OCI-LY1 (cell line): ENCODE measurements at regions not wholly inside any gene's neighbourhood (a gene's known extent, or its start where the extent isn't known, plus 50 kb on each side); places are given as distances from the start of the nearest gene placed in this dataset.

Source experiments
- H2AFZ ChIP-seq: fragments of 200-600 bp; sonication (generic), shearing (Covaris generic); 2 replicates; pipeline ENCODE4 v1.6.0; 2014; ENCODE audit warnings: antibody characterized with exemption, mild to moderate bottlenecking, low read length
- H3F3A ChIP-seq: fragments of 200-600 bp; sonication (generic), shearing (Covaris generic); 2 replicates; pipeline ENCODE4 v1.6.0; 2014; ENCODE audit warnings: mild to moderate bottlenecking, antibody characterized with exemption, low read length, moderate library complexity; ENCODE audit not compliant: insufficient read depth
- H3K27ac ChIP-seq: fragments of 200-600 bp; sonication (generic); 2 replicates; pipeline ENCODE4 v1.5.1; 2014; ENCODE audit warnings: low read length, mixed run types, mild to moderate bottlenecking, low read depth; ENCODE audit not compliant: poor library complexity, severe bottlenecking
- H3K27me3 ChIP-seq: fragments of 200-600 bp; sonication (generic); 2 replicates; pipeline ENCODE4 v1.6.0; 2014; ENCODE audit warnings: antibody characterized with exemption, mild to moderate bottlenecking, low read length, moderate library complexity; ENCODE audit not compliant: insufficient read depth
- H3K36me3 ChIP-seq: fragments of 200-600 bp; sonication (generic); 2 replicates; pipeline ENCODE4 v1.6.1; 2014; ENCODE audit warnings: mild to moderate bottlenecking, antibody characterized with exemption, low read length, moderate library complexity, mixed read lengths; ENCODE audit not compliant: insufficient read depth
- H3K4me1 ChIP-seq: fragments of 200-600 bp; sonication (generic); 2 replicates; pipeline ENCODE4 v1.5.1; 2014; ENCODE audit warnings: mild to moderate bottlenecking, low read length, moderate library complexity; ENCODE audit not compliant: insufficient read depth, severe bottlenecking
- H3K4me2 ChIP-seq: fragments of 200-600 bp; sonication (generic), shearing (Covaris generic); 2 replicates; pipeline ENCODE4 v1.6.1; 2014; ENCODE audit warnings: low read length
- H3K4me3 ChIP-seq: fragments of 200-600 bp; sonication (generic); 2 replicates; pipeline ENCODE4 v1.5.1; 2014; ENCODE audit warnings: low read length, low read depth, mild to moderate bottlenecking, mixed read lengths; ENCODE audit not compliant: poor library complexity, severe bottlenecking
- H3K79me2 ChIP-seq: fragments of 200-600 bp; shearing (Covaris generic); 2 replicates; pipeline ENCODE4 v1.6.1; 2016; ENCODE audit warnings: mixed run types, low read length, mixed read lengths; ENCODE audit not compliant: insufficient read depth
- H3K9ac ChIP-seq: fragments of 200-600 bp; sonication (generic), shearing (Covaris generic); 2 replicates; pipeline ENCODE4 v1.6.1; 2014; ENCODE audit warnings: mild to moderate bottlenecking, low read length, mixed read lengths
- H3K9me2 ChIP-seq: fragments of 200-600 bp; sonication (generic), shearing (Covaris generic); 2 replicates; pipeline ENCODE4 v1.6.1; 2014; ENCODE audit warnings: low read depth, mild to moderate bottlenecking, low read length, mixed read lengths
- H3K9me3 ChIP-seq: fragments of 200-600 bp; shearing (Covaris generic); 2 replicates; pipeline ENCODE4 v1.6.1; 2014; ENCODE audit warnings: low read length, mixed read lengths
- H4K20me1 ChIP-seq: fragments of 200-600 bp; sonication (generic), shearing (Covaris generic); 2 replicates; pipeline ENCODE4 v1.6.0; 2016; ENCODE audit warnings: mild to moderate bottlenecking, low read length; ENCODE audit not compliant: insufficient read depth
- EZH2 ChIP-seq: fragments of 200-600 bp; sonication (generic), shearing (Covaris generic); IDR thresholded peaks from 2 replicates; pipeline ENCODE4 v1.8.0; 2017; ENCODE audit warnings: borderline replicate concordance, mixed run types, mild to moderate bottlenecking, antibody characterized with exemption, low read length, moderate library complexity, mixed read lengths
- TF ChIP-seq, protein P1 (sequence below): fragments of 200-600 bp; sonication (generic), shearing (Covaris generic); IDR thresholded peaks from 2 replicates; pipeline ENCODE4 v1.5.1; 2017; ENCODE audit warnings: mild to moderate bottlenecking, antibody characterized with exemption, low read length, moderate library complexity, mixed read lengths

- Histone ChIP-seq H2AFZ (no peak overlapping the region), H3F3A (no peaks in the 10 kb centered on the region), H3K27me3 (no peaks in the 10 kb centered on the region), H3K4me2 (no peak overlapping the region), H3K4me3 (no peak overlapping the region), H3K9me2 (no peaks in the 10 kb centered on the region), H3K9ac (no peak overlapping the region), H3K4me1 (no peaks in the 10 kb centered on the region), H3K9me3 (no peaks in the 10 kb centered on the region), H3K27ac (no peak overlapping the region), H3K79me2 (no peaks in the 10 kb centered on the region), H3K36me3 (no peaks in the 10 kb centered on the region), H4K20me1 (no peaks in the 10 kb centered on the region)
- TF ChIP-seq, protein P1, sequence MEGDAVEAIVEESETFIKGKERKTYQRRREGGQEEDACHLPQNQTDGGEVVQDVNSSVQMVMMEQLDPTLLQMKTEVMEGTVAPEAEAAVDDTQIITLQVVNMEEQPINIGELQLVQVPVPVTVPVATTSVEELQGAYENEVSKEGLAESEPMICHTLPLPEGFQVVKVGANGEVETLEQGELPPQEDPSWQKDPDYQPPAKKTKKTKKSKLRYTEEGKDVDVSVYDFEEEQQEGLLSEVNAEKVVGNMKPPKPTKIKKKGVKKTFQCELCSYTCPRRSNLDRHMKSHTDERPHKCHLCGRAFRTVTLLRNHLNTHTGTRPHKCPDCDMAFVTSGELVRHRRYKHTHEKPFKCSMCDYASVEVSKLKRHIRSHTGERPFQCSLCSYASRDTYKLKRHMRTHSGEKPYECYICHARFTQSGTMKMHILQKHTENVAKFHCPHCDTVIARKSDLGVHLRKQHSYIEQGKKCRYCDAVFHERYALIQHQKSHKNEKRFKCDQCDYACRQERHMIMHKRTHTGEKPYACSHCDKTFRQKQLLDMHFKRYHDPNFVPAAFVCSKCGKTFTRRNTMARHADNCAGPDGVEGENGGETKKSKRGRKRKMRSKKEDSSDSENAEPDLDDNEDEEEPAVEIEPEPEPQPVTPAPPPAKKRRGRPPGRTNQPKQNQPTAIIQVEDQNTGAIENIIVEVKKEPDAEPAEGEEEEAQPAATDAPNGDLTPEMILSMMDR = no peak
- TF ChIP-seq EZH2 = no peak
These were observed 290.1 kb upstream of the CNTN4 start for GRCh38 chr3:1808590-1808989.

GRCh38 chr3:1823867-1824266 is 274.8 kb upstream of the CNTN4 start:
- Histone ChIP-seq H3F3A (no peaks in the 10 kb centered on the region), H3K27ac (no peak overlapping the region), H3K4me2 (no peak overlapping the region), H3K4me1 (no peaks in the 10 kb centered on the region), H3K9me2 (no peaks in the 10 kb centered on the region), H3K79me2 (no peaks in the 10 kb centered on the region), H4K20me1 (no peaks in the 10 kb centered on the region), H2AFZ (no peak overlapping the region), H3K27me3 (no peaks in the 10 kb centered on the region), H3K9ac (no peak overlapping the region), H3K36me3 (no peaks in the 10 kb centered on the region), H3K4me3 (no peak overlapping the region), H3K9me3 (no peaks in the 10 kb centered on the region)
- TF ChIP-seq EZH2 = no peak
- TF ChIP-seq, protein P1 = no peak

- no peak overlapping the region for H3K4me3 ChIP-seq
- no peak overlapping the region for H3K4me2 ChIP-seq
- no peaks in the 10 kb centered on the region for H3K27me3 ChIP-seq
- TF ChIP-seq, protein P1 = no peak
- no peak for TF ChIP-seq EZH2
- H3K9me3 ChIP-seq = no peaks in the 10 kb centered on the region
- no peak overlapping the region for H3K9ac ChIP-seq
- no peaks in the 10 kb centered on the region for H3K36me3 ChIP-seq
- no peak overlapping the region for H2AFZ ChIP-seq
- no peaks in the 10 kb centered on the region for H3F3A ChIP-seq
- H4K20me1 ChIP-seq = no peaks in the 10 kb centered on the region
- H3K27ac ChIP-seq = no peak overlapping the region
- no peaks in the 10 kb centered on the region for H3K79me2 ChIP-seq
- no peaks in the 10 kb centered on the region for H3K9me2 ChIP-seq
- no peaks in the 10 kb centered on the region for H3K4me1 ChIP-seq
These were observed 274.3 kb upstream of the CNTN4 start for GRCh38 chr3:1824359-1824758.
